Cardiac fibroblast (primary cell): ENCODE measurements at regions not wholly inside any gene's neighbourhood (a gene's known extent, or its start where the extent isn't known, plus 50 kb on each side); places are given as distances from the start of the nearest gene placed in this dataset.

Experiments
- DNase-seq, 2 donors: peaks; one replicate each; pipeline versions ENCODE4 v3.0.0 to v3.0.0-alpha.2; 2010; ENCODE audit warnings: low read depth in 2 of 2
- H3K4me3 ChIP-seq, 2 donors: replicated peaks in 1 of 2; 1 replicate in 1 of 2; 2 replicates in 1 of 2; pipeline ENCODE4 v1.5.1; 2011; ENCODE audit warnings: low read depth in 2 of 2, low read length in 2 of 2, mild to moderate bottlenecking in 2 of 2, moderate library complexity in 1 of 2
- CTCF ChIP-seq: IDR thresholded peaks from one replicate; pipeline ENCODE4 v1.5.1; 2011; ENCODE audit warnings: low read depth, mild to moderate bottlenecking, low read length, inconsistent platforms

- TF ChIP-seq CTCF = no peak
These were observed 424.6 kb upstream of the KLF4 start for GRCh38 chr9:107914151-107914550.

GRCh38 chr9:107907715-107908114, 418.1 kb upstream of the KLF4 start:
- DNase-seq = no peak
- H3K4me3 ChIP-seq = no peak overlapping the region
- no peak for TF ChIP-seq CTCF

More at GRCh38 chr9:107914151-107914550, 424.6 kb upstream of the KLF4 start:
- no peak overlapping the region for H3K4me3 ChIP-seq
- no peak for DNase-seq

- no peak for TF ChIP-seq CTCF
- no peak overlapping the region for H3K4me3 ChIP-seq
- no peak for DNase-seq
These were observed 417.7 kb upstream of the KLF4 start for GRCh38 chr9:107907255-107907654.

GRCh38 chr9:107906074-107906473, 416.5 kb upstream of the KLF4 start:
- H3K4me3 ChIP-seq = no peak overlapping the region
- TF ChIP-seq CTCF = no peak
- no peak for DNase-seq

- no peak for TF ChIP-seq CTCF
- DNase-seq = peak in 1 of 2 donors; percentile 26
- H3K4me3 ChIP-seq = no peak overlapping the region
These were observed 415.9 kb upstream of the KLF4 start for GRCh38 chr9:107905308-107906020.

- no peak overlapping the region for H3K4me3 ChIP-seq
- no peak for DNase-seq
- no peak for TF ChIP-seq CTCF
These were observed 410.4 kb upstream of the KLF4 start for GRCh38 chr9:107899961-107900330.

GRCh38 chr9:107898761-107899160, 409.2 kb upstream of the KLF4 start:
- DNase-seq = no peak

More at GRCh38 chr9:107898761-107899160, 409.2 kb upstream of the KLF4 start:
- no peak for TF ChIP-seq CTCF
- H3K4me3 ChIP-seq = no peak overlapping the region
